Fibroblast of villous mesenchyme (primary cell): ENCODE measurements at regions not wholly inside any gene's neighbourhood (a gene's known extent, or its start where the extent isn't known, plus 50 kb on each side); places are given as distances from the start of the nearest gene placed in this dataset.

Experiments used
- DNase-seq: peaks from one replicate; pipeline ENCODE4 v3.0.0-alpha.2; 2010; ENCODE audit warnings: low read depth
- H3K4me3 ChIP-seq: 2 replicates; pipeline ENCODE4 v1.5.1; 2011; ENCODE audit warnings: low read depth, mild to moderate bottlenecking, low read length
- CTCF ChIP-seq: IDR thresholded peaks from 2 replicates; pipeline ENCODE4 v1.5.1; 2012; ENCODE audit warnings: low read depth, mild to moderate bottlenecking, low read length; ENCODE audit not compliant: insufficient read depth

GRCh38 chr9:89712283-89712682 lies 107.5 kb downstream of the GADD45G start:
- no peak for TF ChIP-seq CTCF
- DNase-seq, result no peak

GRCh38 chr9:89714321-89714720 lies 109.5 kb downstream of the GADD45G start:
- H3K4me3 ChIP-seq, result no peak overlapping the region
- peak; percentile 52 for DNase-seq
- TF ChIP-seq CTCF, result no peak

More at GRCh38 chr9:89712283-89712682, 107.5 kb downstream of the GADD45G start:
- H3K4me3 ChIP-seq, result no peak overlapping the region

- no peak for DNase-seq
- no peak overlapping the region for H3K4me3 ChIP-seq
- no peak for TF ChIP-seq CTCF
These were observed 110.6 kb downstream of the GADD45G start for GRCh38 chr9:89715318-89715858.

GRCh38 chr9:89715881-89716280 lies 111.1 kb downstream of the GADD45G start:
- H3K4me3 ChIP-seq, result no peak overlapping the region
- no peak for TF ChIP-seq CTCF
- no peak for DNase-seq

GRCh38 chr9:89716559-89716958 lies 111.7 kb downstream of the GADD45G start:
- H3K4me3 ChIP-seq, result no peak overlapping the region
- no peak for TF ChIP-seq CTCF
- DNase-seq, result no peak

- no peak for TF ChIP-seq CTCF
- no peak overlapping the region for H3K4me3 ChIP-seq
- DNase-seq, result no peak
These were observed 113.4 kb downstream of the GADD45G start for GRCh38 chr9:89718176-89718575.

- TF ChIP-seq CTCF, result no peak
- no peak overlapping the region for H3K4me3 ChIP-seq
- peak; percentile 85 for DNase-seq
These were observed 113.8 kb downstream of the GADD45G start for GRCh38 chr9:89718651-89719050.
